HG03103 (cell line): ENCODE measurements at regions not wholly inside any gene's neighbourhood (a gene's known extent, or its start where the extent isn't known, plus 50 kb on each side); places are given as distances from the start of the nearest gene placed in this dataset.
"Not testable (repeated sequence)": the region's sequence is repeated elsewhere in the genome, so short reads cannot be mapped to it uniquely, and the experiment has no call there.

Experiments
- ATAC-seq: cut with Tn5 transposase; IDR thresholded peaks from one replicate; pipeline ENCODE4 v1.9.1; 2021; ENCODE audit warnings: low read depth; ENCODE audit not compliant: unreplicated experiment

DNA sequence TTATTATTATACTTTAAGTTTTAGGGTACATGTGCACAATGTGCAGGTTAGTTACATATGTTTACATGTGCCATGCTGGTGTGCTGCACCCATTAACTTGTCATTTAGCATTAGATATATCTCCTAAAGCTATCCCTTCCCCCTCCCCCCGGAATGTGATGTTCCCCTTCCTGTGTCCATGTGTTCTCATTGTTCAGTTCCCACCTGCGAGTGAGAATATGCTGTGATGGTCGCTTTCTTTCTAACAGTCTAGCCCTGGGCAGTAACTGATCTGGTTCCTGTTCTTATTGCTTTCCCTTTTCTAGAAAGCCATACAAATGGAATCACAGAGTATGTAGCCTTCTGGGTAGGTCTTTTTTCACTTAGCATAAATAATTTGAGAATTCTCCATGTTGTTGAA lies 311.1 kb upstream of the CNTNAP2 start:
- not testable (repeated sequence) for ATAC-seq

GRCh38 chr7:145797507-145797906 lies 319.1 kb upstream of the CNTNAP2 start:
- no peak for ATAC-seq

DNA sequence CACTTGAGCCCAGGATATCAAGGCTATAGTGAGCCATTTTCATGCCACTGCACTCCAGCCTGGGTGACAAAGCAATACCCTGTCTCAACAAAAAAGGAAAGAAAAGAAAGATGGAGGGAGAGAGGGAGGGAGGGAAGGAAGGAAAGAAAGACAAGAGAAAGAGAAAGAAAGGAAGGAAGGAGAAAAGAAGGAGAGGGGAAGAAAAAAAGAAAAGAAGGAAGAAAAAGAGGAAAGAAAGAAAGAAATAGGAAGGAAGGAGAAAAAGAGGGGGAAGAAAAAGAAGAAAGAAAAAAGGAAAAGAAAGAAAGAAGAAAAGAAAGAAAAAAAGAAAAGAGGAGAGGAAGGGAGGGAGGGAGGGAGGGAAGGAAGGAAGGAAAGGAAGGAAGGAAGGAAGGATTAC lies 321.5 kb upstream of the CNTNAP2 start:
- ATAC-seq, result no peak

DNA sequence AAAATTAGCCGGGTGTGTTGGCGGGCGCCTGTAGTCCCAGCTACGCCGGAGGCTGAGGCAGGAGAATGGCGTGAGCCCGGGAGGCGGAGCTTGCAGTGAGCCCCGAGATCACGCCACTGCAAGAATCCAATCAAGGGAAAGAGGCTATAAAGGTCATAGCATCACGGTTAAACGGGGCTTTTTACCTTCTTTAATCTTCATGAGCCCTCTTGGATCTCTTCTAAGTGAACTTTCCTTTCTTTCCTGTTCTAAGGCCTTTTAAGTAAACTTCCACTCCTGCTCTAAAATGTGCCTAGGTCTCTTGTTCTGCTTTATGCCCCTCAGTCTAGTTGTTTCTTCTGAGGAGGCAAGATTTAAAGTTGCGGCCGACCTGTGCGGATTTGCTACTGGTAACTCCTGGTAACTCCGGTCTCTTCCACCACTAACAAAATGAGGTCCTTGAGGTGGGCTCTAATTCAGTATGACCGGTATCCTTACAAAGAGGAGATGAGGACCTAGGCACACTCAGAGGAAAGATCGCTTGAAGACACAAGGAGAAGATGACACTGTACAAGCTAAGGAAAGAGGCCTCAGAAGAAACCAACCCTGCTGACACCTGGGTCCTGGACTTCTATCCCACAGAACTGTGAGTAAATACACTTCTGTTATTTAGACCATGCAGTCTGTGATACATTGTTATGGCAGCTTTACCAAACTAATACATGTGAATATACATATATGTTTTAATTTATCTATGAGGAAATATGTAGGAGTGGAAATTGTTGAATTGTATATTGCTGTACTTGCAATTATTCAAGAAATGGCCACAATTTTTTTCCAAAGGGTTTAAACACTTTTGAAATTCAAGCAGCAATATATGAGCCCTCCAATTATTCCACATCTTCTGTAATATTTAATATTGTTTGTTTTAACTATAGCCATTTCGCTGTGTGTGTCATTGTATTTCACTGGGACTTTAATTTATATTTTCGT lies 331.5 kb upstream of the CNTNAP2 start:
- no peak for ATAC-seq

DNA sequence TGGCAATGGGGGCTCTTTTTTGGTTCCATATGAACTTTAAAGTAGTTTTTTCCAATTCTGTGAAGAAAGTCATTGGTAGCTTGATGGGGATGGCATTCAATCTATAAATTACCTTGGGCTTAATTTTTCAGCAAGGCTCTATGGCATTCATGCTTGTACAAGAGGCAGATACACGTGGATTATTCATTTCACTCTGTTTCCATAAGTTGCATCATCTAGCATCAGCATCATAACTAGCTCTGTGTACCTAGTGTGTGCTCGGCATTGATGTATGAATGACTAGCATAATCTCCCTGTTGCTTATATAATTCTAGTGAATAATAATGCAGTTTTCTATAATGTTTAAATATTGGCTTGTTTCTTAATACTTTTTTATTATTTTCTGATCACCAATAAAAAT lies 335.2 kb upstream of the CNTNAP2 start:
- not testable (repeated sequence) for ATAC-seq

- no peak for ATAC-seq
These were observed 337.5 kb upstream of the CNTNAP2 start for GRCh38 chr7:145779140-145779539.

DNA sequence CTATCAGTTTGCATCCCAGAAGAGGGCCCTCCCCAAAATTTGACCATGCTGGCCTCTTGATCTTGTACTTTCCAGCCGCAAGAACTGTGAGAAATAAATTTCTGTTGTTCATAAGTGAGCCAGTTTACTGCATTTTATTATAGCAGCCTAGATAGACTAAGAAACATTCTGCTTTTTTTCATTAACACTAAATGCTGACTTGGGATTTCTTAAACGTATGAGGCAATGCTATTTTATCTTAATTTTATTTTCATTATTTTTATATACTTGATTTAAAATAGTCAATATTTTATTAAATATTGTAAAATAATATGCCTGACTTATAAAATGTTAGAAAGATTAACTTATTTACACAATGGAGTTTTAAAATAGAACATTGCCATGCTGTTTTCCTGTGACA lies 341.8 kb upstream of the CNTNAP2 start:
- ATAC-seq, result no peak

- no peak for ATAC-seq
These were observed 363.6 kb upstream of the CNTNAP2 start for GRCh38 chr7:145753004-145753403.

- no peak for ATAC-seq
These were observed 379.0 kb upstream of the CNTNAP2 start for GRCh38 chr7:145737617-145738016.

DNA sequence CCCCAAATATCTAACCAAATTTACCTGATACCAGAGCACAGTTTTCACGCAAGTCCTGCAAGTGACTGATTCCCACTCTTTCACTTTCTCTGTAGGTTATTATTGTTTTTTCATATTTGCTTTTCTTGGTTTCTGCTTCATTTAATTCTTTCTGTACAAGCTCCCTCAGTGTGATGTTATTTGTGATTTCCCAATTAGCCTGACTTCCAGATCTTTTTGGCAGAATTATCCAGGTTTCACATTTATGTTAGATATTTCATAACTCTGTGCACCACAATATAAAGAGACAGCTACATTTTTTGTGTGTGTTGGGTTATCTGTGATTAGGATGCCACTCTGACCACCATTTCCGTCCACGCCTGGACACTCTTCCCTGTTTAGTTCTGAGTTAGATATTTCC lies 381.5 kb upstream of the CNTNAP2 start:
- ATAC-seq, result no peak

DNA sequence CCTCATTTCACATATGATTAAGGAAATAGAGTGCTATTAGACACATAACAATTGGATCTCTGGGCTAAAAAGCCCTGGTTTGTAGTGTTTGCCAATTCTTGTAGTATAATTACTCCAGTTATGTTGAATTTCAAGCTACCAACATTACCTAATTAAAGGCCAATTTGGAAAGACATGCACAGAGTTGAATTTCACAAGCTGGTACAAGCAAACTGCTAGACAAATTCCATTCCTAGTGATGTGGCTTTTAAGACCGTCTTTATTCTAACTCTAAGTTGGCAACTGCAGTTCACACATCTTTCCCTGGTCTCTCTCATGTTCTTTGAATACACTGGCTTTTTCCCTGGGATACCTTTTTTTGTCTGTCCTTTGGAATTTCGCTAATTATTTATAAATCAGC lies 384.1 kb upstream of the CNTNAP2 start:
- ATAC-seq, result no peak

DNA sequence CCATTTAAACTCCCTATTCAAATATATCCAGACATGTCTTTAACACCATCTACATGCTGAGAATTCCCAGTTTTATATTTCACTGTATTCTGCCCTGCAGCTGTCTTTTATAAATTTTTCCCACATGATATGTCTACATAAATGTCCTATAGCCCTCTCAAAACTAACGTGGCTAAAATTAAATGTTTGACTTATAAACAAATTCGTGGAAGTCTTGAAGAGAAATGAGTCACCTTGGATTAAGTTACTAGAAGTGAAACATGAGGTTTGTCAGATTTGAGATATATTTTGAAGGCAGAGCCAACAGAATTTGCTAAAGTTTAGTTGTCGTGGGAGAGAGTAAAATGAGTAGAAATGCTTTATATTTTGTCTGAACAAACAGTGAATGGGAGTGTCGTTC lies 386.9 kb upstream of the CNTNAP2 start:
- no peak for ATAC-seq

DNA sequence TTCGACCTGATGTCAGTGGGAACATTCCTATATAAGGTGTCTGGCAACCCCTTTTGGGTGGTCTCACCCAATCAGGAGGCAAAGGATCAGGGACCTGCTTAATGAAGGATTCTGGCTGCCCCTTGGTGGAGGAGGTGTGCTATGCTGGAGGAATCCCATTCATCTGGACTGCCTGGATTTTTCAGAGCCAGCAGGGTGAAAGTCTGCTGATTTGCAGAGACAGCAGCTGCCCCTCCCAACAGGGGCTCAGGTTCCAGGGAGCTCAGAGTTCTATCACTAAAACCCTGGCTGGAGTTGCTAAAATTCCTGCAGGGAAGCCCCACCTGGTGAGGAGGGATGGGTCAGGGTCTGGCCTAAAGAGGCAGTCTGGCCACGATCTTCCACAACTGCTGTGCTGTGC lies 398.5 kb upstream of the CNTNAP2 start:
- ATAC-seq, result no peak

DNA sequence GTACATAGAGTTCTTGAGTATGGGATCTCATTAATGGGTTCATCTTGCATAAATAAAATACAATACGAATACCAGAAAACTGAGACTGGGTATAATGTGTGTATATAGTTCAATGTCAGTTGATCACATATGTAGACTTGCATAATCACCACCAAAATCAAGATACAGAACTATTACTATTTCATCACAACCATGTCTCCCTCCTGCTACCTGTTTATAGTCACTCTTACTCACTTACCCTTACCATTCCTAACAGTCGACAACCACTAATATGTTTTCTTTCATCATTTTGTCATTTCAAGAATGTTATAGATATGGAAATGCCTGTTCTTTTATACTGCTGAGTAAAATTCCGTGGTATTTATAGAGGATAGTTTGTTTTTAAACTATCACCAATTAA lies 416.1 kb upstream of the CNTNAP2 start:
- no peak for ATAC-seq

DNA sequence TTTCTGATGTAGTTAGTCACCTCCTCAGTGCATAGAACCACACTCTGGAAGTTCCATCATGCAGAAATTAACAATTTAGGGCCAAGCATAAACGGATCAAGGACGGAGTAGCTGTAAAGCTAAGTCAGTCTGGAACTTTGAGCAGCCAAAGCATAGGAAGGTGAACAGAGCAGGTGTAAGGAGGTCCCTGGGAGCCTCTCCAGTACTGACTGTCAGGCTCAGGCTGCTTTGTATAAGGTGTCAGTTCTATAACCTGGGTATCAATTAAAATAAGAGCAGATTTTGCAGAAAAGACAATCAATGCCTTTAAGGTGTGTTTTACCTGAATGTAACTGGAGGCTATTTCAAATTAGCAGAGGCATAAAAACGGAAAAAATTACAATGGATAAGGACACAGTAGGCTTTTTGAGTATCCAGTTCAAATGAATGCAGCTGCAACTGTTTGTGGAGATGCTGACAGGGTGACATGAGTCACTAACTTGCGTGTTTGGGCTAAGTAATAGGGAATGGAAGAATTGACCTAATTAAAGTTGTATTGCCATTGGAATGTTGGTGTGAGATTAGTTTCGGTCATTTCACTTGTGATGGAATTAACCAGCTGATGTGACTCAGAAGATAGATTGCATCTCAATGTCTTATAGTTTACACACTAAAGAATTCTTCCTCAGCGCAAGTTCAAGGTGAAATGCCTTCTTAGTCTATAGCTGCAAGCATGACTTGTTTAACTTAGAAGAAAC lies 417.9 kb upstream of the CNTNAP2 start:
- ATAC-seq, result no peak

DNA sequence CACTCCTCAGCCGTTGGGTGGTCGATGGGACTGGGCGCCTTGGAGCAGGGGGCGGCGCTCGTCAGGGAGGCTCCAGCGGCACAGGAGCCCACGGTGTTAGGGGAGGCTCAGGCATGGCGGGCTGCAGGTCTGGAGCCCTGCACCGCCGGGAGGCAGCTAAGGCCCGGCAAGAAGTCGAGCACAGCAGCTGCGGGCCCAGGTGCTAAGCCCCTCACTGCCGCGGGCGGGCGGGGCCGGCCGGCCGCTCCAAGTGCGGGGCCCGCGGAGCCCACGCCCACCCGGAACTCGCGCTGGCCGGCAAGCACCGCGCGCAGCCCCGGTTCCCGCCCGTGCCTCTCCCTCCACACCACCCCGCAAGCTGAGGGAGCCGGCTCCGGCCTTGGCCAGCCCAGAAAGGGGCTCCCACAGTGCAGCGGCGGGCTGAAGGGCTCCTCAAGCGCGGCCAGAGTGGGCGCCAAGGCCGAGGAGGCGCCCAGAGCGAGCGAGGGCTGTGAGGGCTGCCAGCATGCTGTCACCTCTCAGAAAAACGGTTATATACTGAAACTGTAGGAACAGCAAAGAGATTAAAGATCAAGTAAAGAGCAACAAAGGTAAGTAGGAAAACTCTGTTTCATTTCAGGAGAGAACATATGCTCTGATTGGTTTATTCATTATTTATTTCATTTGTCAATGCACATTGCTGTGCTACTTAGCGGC lies 419.0 kb upstream of the CNTNAP2 start:
- not testable (repeated sequence) for ATAC-seq

GRCh38 chr7:145696071-145696470 lies 420.5 kb upstream of the CNTNAP2 start:
- ATAC-seq, result no peak

DNA sequence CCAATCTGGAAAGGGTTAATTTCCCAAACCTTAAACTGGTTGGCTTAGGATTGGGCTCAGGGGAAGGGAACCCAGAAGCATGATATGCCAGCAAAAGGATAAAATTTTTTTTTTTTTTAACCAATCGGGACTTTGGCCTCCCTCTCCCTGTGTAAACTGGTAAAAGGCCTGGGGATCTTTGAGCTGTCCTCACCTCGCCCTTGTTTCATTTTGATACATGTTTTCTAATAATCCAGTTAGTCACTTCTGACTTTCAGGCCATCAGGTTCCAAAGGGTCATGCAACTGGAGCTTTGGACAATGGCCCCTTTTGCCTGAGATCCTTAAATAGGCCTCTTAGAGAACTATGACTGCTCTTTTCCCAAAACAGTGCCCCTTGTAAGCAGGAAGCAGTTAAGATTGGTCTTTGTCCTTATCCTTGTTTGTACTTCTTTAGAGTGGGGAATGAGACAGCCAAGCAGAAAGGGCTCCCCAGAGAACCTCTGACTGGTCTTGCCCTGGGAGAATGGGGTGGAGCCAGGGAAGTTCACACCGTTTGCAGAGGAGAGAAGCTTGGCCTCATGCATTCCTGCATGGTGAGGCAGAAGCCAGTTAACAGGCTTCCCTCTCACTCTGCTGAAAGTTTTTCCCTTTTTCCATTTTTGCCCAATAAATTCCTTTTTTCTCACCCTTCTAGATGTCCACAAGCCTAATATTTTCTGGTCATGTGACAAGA lies 424.2 kb upstream of the CNTNAP2 start:
- ATAC-seq, result no peak

DNA sequence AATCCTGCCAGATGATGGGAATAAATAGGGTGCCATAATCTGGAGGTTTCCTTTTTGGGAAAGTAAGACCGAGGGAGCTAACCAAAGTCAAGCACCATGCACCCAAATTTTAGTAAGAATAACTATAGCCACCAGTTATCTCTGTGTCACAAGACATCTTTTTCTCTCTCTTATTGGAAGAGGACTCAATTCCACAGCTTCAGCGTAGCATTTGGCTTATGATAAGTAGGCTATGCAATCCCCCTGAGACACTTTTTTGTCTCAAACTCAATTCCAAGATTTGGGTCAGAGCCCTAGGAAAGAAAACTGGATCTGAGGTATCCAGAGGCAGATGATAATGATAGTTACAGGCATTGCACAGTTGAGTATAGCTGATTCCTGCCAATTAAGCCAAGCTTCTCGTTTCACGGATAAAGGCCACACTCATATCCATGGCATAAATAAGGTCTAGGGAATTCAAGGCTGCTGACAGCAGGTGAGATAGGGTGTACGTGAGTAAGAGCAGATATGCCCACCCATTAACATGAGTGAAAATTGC lies 425.2 kb upstream of the CNTNAP2 start:
- no peak for ATAC-seq

DNA sequence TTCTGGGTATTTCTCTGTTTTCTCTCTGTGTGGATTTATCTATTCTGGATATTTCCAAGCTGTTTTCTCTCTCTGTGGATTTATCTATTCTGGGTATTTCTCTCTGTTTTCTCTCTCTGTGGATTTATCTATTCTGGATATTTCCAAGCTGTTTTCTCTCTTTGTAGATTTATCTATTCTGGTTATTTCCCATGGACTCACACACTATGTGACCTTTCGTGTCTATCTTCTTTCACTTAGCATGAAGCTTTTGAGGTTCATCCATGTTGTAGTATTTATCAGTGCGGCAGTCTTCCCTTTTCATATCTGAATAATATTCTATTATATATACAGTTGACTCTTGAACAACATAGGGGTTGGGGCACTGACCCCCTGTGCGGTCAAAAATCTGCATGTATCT lies 435.0 kb upstream of the CNTNAP2 start:
- no peak for ATAC-seq
